CD4-positive, CD25-positive, alpha-beta regulatory T cell (primary cell): ENCODE measurements at regions not wholly inside any gene's neighbourhood (a gene's known extent, or its start where the extent isn't known, plus 50 kb on each side); places are given as distances from the start of the nearest gene placed in this dataset.

Source experiments
- ATAC-seq, 2 donors: fragments of 150-1000 bp; cut with Tn5 transposase; one replicate each; pipeline ENCODE4 v1.10.0; 2021; ENCODE audit warnings: low read depth in 2 of 2, moderate number of reproducible peaks in 2 of 2, moderate library complexity in 1 of 2
- DNase-seq, 3 donors: peaks; one replicate each; pipeline versions ENCODE4 v3.0.0 to v3.0.0-alpha.2; 2012 to 2022; ENCODE audit warnings: mixed read lengths in 1 of 3
- H3K27ac ChIP-seq: one replicate; pipeline ENCODE4 v1.7.0; 2013; ENCODE audit warnings: mild to moderate bottlenecking, low read length; ENCODE audit not compliant: insufficient read depth, poor library complexity, severe bottlenecking
- H3K27me3 ChIP-seq: one replicate; pipeline ENCODE4 v1.7.0; 2013; ENCODE audit warnings: low read length; ENCODE audit not compliant: control insufficient read depth, insufficient read depth
- H3K36me3 ChIP-seq: one replicate; pipeline ENCODE4 v1.7.0; 2013; ENCODE audit warnings: mild to moderate bottlenecking, low read length, moderate library complexity; ENCODE audit not compliant: control insufficient read depth, insufficient read depth
- H3K4me1 ChIP-seq: 2 replicates; pipeline ENCODE4 v1.7.0; 2013; ENCODE audit warnings: mild to moderate bottlenecking, low read length; ENCODE audit not compliant: insufficient read depth, control insufficient read depth, poor library complexity, severe bottlenecking
- H3K4me3 ChIP-seq: one replicate; pipeline ENCODE4 v1.7.0; 2013; ENCODE audit warnings: low read depth, mild to moderate bottlenecking, low read length, moderate library complexity
- H3K9me3 ChIP-seq, 2 experiments: 1 replicate in 1 of 2; 2 replicates in 1 of 2; pipeline ENCODE4 v1.7.0; 2013; ENCODE audit warnings: low read length in 2 of 2, mild to moderate bottlenecking in 1 of 2, moderate library complexity in 1 of 2; ENCODE audit not compliant: control insufficient read depth in 2 of 2
- H3K27ac Mint-ChIP-seq, 3 donors: one replicate each; pipeline ENCODE4 v1.8.0; 2020 to 2022; ENCODE audit warnings: mild to moderate bottlenecking in 3 of 3, mixed read lengths in 3 of 3, moderate library complexity in 2 of 3
- H3K27me3 Mint-ChIP-seq: one replicate; pipeline ENCODE4 v1.8.0; 2022; ENCODE audit warnings: mild to moderate bottlenecking, mixed read lengths
- H3K36me3 Mint-ChIP-seq: one replicate; pipeline ENCODE4 v1.8.0; 2020; ENCODE audit warnings: mixed read lengths
- H3K4me1 Mint-ChIP-seq, 4 donors: one replicate each; pipeline ENCODE4 v1.8.0; 2020 to 2022; ENCODE audit warnings: mixed read lengths in 4 of 4, mild to moderate bottlenecking in 1 of 4
- H3K4me3 Mint-ChIP-seq, 4 donors: one replicate each; pipeline ENCODE4 v1.8.0; 2020 to 2022; ENCODE audit warnings: mild to moderate bottlenecking in 4 of 4, mixed read lengths in 4 of 4, moderate library complexity in 3 of 4
- H3K9me3 Mint-ChIP-seq, 7 donors: one replicate each; pipeline ENCODE4 v1.8.0; 2020 to 2022; ENCODE audit warnings: mixed read lengths in 7 of 7, mild to moderate bottlenecking in 3 of 7, moderate library complexity in 2 of 7

DNA sequence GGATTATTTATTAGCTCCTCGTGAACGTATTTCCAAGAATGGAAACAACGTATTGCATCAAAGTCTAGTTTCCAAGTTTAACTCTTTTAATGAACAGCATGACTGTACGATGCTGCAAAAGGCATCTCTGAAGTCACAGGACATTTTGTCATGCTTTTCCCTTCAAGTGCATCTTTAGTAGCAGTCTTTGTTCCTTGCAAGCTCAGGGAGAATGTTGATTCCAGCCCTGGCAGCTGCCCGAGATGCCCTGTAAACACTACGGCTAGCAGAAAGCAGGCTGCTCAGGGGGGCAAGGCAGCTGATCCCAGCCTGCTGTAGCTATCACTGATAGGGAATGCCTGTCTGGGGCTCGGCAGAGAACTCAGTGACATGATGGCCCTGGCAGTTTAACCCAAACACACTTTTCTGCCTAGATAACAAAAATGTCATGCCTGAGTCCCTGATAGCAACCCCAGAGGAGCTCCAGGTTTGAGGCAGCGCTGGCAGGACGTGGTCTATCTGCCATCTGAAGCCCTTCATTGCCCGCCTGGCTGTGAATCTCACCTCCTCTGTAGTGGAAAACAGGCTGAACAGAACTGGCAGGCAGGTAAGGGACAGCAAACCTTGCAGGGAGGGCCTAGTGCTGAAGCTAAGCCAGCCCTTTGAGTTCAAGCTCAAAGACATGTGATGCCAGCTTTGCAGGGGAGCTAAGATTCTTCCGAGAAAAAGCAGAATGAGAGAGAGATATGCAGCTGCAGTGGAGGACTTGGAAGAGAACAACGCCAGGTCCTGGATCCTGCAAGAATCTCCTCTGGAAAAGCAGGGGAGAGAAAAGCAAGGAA lies 264.6 kb downstream of the SNX10 start:
- no peaks in the 10 kb centered on the region for H3K4me1 Mint-ChIP-seq
- DNase-seq (no peak), ATAC-seq (no peak)
- no peak overlapping the region for H3K27ac ChIP-seq
- H3K4me3 Mint-ChIP-seq, result no peak overlapping the region
- H3K27ac Mint-ChIP-seq, result no peak overlapping the region
- peaks cover 7% of the 10 kb centered on the region for H3K27me3 ChIP-seq
- H3K4me1 ChIP-seq, result no peaks in the 10 kb centered on the region
- no peaks in the 10 kb centered on the region for H3K36me3 ChIP-seq
- peaks cover 0 to 2% (median 0%) of the 10 kb centered on the region in 7 donors for H3K9me3 Mint-ChIP-seq
- H3K4me3 ChIP-seq, result no peak overlapping the region
- no peaks in the 10 kb centered on the region for H3K36me3 Mint-ChIP-seq
- peaks cover 5% of the 10 kb centered on the region for H3K27me3 Mint-ChIP-seq
- no peaks in the 10 kb centered on the region for H3K9me3 ChIP-seq

DNA sequence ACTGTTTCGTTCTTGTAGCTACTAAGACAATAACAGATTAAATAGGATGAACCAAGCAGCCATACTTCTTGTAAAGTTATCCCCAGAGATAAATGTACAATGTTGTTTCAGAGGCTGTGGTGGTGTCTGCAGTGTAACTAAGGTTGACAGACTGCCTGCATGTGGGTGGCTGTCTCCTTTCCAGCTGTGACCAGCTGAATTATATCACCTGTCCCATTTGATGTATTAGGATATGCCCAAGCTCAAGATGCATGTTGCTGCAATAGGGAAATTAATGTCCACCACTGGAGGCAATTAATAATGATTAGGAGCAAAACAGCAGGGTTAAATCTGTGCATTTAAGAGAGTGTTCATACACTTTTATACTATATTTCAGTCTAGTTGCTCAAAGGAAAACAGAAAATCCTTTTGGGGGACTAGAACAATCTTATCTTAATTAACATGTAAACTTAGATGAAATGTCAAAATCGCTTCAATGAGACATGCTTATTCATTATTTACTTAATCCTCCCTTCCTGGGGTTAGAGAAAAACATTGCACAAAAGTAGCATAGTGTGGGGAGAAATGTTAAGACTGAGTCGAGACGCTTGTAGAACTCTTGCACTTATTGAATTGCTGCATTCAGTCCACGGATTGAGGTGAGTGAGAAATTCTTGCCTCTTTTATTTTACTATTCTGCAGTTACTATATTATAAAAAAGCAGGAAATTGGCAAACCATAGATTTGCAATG lies 269.0 kb downstream of the SNX10 start:
- Histone ChIP-seq H3K9me3 (no peaks in the 10 kb centered on the region), H3K4me1 (no peaks in the 10 kb centered on the region), H3K27me3 (peaks cover 6% of the 10 kb centered on the region), H3K4me3 (no peak overlapping the region), H3K36me3 (no peaks in the 10 kb centered on the region), H3K27ac (no peak overlapping the region)
- no peak overlapping the region for H3K4me3 Mint-ChIP-seq
- peaks cover 7% of the 10 kb centered on the region for H3K27me3 Mint-ChIP-seq
- DNase-seq (no peak), ATAC-seq (no peak)
- no peak overlapping the region for H3K27ac Mint-ChIP-seq
- peaks cover 0 to 1% (median 0%) of the 10 kb centered on the region in 7 donors for H3K9me3 Mint-ChIP-seq
- H3K36me3 Mint-ChIP-seq, result no peaks in the 10 kb centered on the region
- H3K4me1 Mint-ChIP-seq, result no peaks in the 10 kb centered on the region

DNA sequence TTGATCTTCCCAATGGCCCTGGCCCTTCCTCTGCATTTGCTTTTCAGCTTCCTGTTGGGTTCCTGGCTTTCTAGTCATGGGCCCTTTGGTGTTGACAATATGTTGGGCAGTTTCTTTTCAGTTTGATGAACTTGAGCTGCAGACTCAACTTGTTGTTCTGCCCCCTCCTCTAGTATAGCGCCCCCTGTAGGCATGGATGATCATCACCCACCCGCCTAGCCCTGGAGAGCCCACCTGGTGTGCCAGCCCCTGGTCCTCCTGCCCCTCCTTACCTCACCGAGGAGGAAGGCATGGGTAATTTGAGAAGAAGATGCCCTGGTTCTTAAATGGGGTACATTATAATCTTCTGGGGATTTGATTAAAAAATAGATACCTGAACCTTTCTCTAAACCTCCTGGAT lies 271.2 kb downstream of the SNX10 start:
- Histone ChIP-seq H3K9me3 (no peaks in the 10 kb centered on the region), H3K4me1 (no peaks in the 10 kb centered on the region), H3K4me3 (no peak overlapping the region), H3K27ac (no peak overlapping the region), H3K36me3 (no peaks in the 10 kb centered on the region), H3K27me3 (peaks cover 3% of the 10 kb centered on the region)
- no peak for ATAC-seq
- H3K4me3 Mint-ChIP-seq, result no peak overlapping the region
- H3K9me3 Mint-ChIP-seq, result peaks cover 0 to 1% (median 0%) of the 10 kb centered on the region in 7 donors
- H3K27ac Mint-ChIP-seq, result no peak overlapping the region
- DNase-seq, result no peak
- peaks cover 21% of the 10 kb centered on the region for H3K27me3 Mint-ChIP-seq
- no peaks in the 10 kb centered on the region for H3K4me1 Mint-ChIP-seq
- H3K36me3 Mint-ChIP-seq, result no peaks in the 10 kb centered on the region

DNA sequence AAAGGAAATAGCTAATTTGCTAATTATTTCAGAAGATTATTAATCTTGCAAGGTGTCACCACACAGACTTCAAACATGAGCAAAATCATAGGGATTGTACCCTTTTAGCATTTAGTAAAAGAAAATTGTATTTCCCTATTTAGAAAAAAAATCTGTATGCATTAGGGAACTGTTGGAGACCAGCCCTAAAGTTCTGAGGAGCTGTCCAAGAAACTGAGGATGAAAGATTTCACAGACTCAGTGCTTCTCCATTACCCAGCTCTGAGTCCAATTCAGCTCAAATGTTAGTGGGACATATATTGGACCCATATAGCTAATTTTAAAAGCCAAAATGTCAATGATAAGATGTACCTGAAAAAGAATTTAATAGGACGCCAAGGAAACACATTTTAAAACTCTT lies 271.7 kb downstream of the SNX10 start:
- H3K27ac Mint-ChIP-seq, result no peak overlapping the region
- H3K9me3 ChIP-seq, result no peaks in the 10 kb centered on the region
- H3K4me3 Mint-ChIP-seq, result no peak overlapping the region
- no peaks in the 10 kb centered on the region for H3K36me3 Mint-ChIP-seq
- no peak overlapping the region for H3K4me3 ChIP-seq
- H3K27me3 ChIP-seq, result peaks cover 1% of the 10 kb centered on the region
- DNase-seq (no peak), ATAC-seq (no peak)
- no peaks in the 10 kb centered on the region for H3K36me3 ChIP-seq
- H3K9me3 Mint-ChIP-seq, result peaks cover 0 to 1% (median 0%) of the 10 kb centered on the region in 7 donors
- no peaks in the 10 kb centered on the region for H3K4me1 Mint-ChIP-seq
- H3K27ac ChIP-seq, result no peak overlapping the region
- H3K4me1 ChIP-seq, result no peaks in the 10 kb centered on the region
- H3K27me3 Mint-ChIP-seq, result peaks cover 27% of the 10 kb centered on the region

DNA sequence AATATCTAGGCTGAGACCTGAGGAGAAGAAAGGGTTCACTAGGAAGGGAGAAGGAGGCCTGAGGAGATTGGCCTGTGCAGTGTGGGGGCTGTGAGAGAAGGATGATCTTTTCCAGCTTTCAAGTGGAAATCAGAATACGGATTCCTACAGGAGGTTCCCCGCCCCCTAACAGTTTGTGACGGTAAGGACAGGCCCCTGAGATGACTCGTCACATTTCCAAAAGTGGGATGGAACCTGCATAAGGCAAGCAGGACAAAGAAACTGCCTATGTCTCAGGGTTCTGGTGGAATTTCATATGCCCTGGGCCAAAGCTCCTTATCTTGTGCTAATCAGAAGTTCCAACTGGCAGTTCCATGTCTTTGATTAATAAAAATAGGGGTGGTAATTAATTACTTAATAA lies 275.6 kb downstream of the SNX10 start:
- H3K27me3 Mint-ChIP-seq, result peaks cover 20% of the 10 kb centered on the region

DNA sequence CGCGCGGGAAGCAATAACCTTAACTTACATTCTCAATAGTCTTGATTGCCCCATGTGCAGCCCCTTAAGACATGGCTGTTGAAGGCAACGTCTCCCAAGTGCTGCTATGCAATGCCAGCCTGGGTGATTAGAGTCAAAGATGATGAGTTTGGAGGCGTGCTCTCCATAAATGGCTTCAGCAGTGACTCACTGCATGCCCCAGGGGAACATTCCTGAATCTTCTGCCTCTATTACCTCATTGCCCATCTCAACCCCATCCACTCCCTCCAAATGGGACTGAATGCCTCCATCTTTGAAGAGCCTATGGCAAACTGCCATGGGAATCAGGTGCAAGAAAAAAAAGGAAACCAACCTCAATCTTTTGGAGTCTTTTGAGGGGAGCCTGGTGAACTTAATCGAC lies 282.8 kb downstream of the SNX10 start:
- peaks cover 27% of the 10 kb centered on the region for H3K27me3 Mint-ChIP-seq
- Histone ChIP-seq H3K4me1 (no peaks in the 10 kb centered on the region), H3K9me3 (no peaks in the 10 kb centered on the region), H3K27ac (no peak overlapping the region), H3K36me3 (no peaks in the 10 kb centered on the region), H3K4me3 (no peak overlapping the region), H3K27me3 (peaks cover 2% of the 10 kb centered on the region)
- peaks cover 0 to 3% (median 0%) of the 10 kb centered on the region in 7 donors for H3K9me3 Mint-ChIP-seq
- no peak for ATAC-seq
- H3K27ac Mint-ChIP-seq, result no peak overlapping the region
- H3K36me3 Mint-ChIP-seq, result no peaks in the 10 kb centered on the region
- DNase-seq, result no peak
- no peak overlapping the region for H3K4me3 Mint-ChIP-seq
- H3K4me1 Mint-ChIP-seq, result no peaks in the 10 kb centered on the region

More for the DNA sequence above, 275.6 kb downstream of the SNX10 start:
- Histone ChIP-seq H3K27ac (no peak overlapping the region), H3K9me3 (no peaks in the 10 kb centered on the region), H3K36me3 (no peaks in the 10 kb centered on the region), H3K27me3 (peaks cover 2% of the 10 kb centered on the region), H3K4me3 (no peak overlapping the region), H3K4me1 (no peaks in the 10 kb centered on the region)
- Mint-ChIP-seq H3K4me1 (no peaks in the 10 kb centered on the region), H3K36me3 (no peaks in the 10 kb centered on the region), H3K4me3 (no peak overlapping the region), H3K27ac (no peak overlapping the region), H3K9me3 (peaks cover 0 to 4% (median 0%) of the 10 kb centered on the region in 7 donors)
- ATAC-seq (no peak), DNase-seq (no peak)

DNA sequence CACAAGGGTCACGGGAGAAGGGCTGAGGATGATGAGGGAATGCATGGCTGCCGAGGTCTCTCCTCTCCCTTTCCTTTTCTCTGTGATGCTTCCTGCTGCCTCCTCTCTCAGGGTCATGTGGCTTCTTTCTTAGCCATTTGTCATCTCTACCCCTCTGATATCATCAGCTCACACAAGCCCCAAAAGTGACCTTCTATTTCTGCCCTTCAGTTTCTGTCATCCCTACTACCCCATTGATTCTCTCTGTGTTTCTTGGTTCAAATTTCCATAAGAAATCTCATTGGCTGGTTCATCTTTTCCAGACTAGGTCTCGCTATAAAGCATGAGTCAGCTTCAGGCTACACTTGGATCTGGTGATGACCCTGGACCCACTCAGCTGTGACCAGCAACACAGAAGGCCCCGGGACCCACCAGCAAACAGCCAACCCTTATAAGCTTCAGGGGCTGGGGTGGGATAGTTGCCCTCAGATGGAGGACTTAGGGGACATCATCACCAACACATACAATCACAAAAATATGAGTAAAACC lies 284.3 kb downstream of the SKAP2 start:
- Mint-ChIP-seq H3K27me3 (peaks cover 10% of the 10 kb centered on the region), H3K36me3 (no peaks in the 10 kb centered on the region), H3K27ac (no peak overlapping the region), H3K4me1 (no peaks in the 10 kb centered on the region), H3K9me3 (peaks cover 0 to 2% (median 0%) of the 10 kb centered on the region in 7 donors), H3K4me3 (no peak overlapping the region)
- Histone ChIP-seq H3K9me3 (no peaks in the 10 kb centered on the region), H3K27me3 (peaks cover 4% of the 10 kb centered on the region), H3K27ac (no peak overlapping the region), H3K36me3 (no peaks in the 10 kb centered on the region), H3K4me3 (no peak overlapping the region), H3K4me1 (no peaks in the 10 kb centered on the region)
- DNase-seq (no peak), ATAC-seq (no peak)
